Activated T-cell treated with anti-CD3 and anti-CD28 coated beads for 24 hours (primary cell): ENCODE measurements at regions not wholly inside any gene's neighbourhood (a gene's known extent, or its start where the extent isn't known, plus 50 kb on each side); places are given as distances from the start of the nearest gene placed in this dataset.

Experiments used
- DNase-seq: peaks from one replicate; pipeline ENCODE4 v3.0.0-alpha.2; 2020; ENCODE audit warnings: low read depth

- DNase-seq, result no peak
Observed at GRCh38 chr22:48855593-48856307, 971.9 kb downstream of the BRD1 start.

GRCh38 chr22:48855013-48855412, 972.7 kb downstream of the BRD1 start:
- no peak for DNase-seq

DNA sequence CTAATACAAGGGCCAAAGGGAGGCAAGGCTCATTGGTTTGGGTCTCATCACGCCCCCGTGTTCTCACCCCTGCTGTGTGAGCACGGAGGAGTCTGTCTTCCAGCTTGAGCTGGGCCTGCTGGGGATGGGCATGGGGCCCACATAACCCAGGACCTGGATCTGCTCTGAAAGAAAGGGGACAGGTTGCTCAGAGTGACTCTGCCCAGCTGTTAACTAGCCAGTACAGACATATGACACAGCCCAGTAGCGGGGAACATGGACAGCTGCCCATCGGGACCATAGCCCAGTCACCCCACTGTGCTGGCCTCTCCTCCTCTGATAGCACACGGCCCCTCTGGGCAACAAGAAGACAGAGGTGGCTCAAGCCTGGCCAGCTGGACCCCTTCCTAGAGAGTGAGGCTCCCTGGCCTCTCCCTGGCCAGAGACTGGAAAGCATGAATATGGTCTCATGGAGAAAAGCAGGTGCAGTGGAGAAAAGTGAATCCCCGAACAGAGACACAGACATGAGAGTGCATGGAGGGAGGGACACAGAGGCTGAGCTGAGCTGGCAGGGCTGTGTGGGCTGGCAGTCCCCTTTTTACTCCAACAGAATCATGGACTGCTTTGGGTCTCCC, 973.9 kb downstream of the BRD1 start:
- DNase-seq, result no peak

GRCh38 chr22:48851933-48852549, 975.6 kb downstream of the BRD1 start:
- DNase-seq, result no peak

GRCh38 chr22:48850658-48851287, 976.9 kb downstream of the BRD1 start:
- DNase-seq, result no peak

GRCh38 chr22:48849963-48850657, 977.6 kb downstream of the BRD1 start:
- DNase-seq, result no peak

- DNase-seq, result no peak
Observed at GRCh38 chr22:48849219-48849912, 978.3 kb downstream of the BRD1 start.

DNA sequence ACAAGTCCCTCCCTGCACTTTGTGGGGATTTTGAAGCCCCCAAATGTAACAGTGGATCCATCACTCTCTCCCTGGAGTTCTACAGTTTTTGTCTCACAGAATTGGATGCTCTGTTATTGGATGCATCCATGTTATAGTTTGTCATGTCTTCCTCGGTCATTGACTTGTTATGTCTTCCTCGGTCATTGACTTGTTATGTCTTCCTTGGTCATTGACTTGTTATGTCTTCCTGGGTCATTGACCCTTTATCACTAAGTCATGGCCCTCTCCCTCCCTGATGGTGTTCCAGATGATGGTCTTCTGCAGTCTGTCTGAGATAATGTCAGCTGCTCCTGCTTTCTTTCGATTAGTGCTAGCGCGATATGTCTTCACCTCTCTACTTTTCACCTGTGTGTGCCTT, 981.5 kb downstream of the BRD1 start:
- no peak for DNase-seq

GRCh38 chr22:48845356-48845936, 982.2 kb downstream of the BRD1 start:
- no peak for DNase-seq

GRCh38 chr22:48844056-48844675, 983.5 kb downstream of the BRD1 start:
- DNase-seq, result no peak

DNA sequence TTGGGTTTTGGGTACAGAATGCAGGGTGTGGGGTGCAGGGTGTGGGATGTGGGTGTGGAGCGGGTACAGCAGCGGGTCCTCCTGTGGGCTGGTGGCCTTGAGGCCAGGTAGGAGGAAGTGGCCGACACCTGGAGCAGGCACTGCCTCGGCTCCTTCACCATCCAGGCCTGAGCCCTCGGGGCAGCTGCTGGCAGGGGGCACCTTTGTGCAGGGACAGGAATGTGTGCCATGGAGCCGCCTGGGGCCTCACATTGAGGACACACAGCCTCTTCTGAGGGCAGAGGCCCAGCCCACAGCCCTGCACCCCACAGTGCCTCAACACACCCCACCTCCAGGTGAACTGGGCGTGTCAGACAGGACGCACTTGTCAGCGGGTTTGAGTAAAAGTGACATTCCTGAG, 984.0 kb downstream of the BRD1 start:
- DNase-seq, result no peak

DNA sequence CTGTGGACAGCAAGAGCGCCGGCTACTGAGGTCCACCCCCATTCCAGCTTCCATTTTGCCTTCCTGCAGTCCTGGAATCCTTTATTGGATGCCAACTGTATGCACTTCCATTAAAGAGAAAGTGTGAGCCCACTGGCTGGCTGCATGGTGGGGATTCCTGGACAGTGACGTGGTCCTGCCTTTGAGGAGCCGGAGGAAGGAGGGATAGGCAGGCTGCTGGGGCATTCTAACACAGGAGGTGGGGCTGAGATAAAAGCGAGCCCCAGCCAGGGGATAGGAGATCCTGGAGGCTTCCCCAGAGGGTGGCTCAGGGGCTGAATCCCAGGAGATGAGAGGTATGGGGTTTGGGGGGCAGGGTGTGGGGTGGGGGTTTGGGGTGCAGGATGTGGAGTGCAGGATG, 984.7 kb downstream of the BRD1 start:
- DNase-seq, result no peak

DNA sequence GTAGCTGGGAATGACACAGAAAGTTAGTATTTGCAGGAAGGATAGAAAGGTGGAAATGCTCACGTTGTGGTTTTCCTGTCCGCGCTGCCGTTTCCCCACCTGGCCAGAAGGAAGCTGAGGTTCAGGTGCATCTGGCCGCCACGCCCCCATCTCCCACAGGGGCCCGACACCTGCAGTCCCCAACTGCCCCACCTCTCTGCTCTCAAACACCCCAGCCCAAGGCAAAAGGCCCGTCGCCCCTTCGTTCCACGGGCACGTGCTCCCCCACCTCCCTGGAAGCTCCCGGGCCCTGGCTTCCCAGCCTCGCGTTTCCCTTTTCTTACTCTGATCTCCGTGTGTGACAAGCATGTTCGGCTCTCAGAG, 985.1 kb downstream of the BRD1 start:
- no peak for DNase-seq

- DNase-seq, result no peak
Observed at GRCh38 chr22:48841881-48842582, 985.6 kb downstream of the BRD1 start.

DNA sequence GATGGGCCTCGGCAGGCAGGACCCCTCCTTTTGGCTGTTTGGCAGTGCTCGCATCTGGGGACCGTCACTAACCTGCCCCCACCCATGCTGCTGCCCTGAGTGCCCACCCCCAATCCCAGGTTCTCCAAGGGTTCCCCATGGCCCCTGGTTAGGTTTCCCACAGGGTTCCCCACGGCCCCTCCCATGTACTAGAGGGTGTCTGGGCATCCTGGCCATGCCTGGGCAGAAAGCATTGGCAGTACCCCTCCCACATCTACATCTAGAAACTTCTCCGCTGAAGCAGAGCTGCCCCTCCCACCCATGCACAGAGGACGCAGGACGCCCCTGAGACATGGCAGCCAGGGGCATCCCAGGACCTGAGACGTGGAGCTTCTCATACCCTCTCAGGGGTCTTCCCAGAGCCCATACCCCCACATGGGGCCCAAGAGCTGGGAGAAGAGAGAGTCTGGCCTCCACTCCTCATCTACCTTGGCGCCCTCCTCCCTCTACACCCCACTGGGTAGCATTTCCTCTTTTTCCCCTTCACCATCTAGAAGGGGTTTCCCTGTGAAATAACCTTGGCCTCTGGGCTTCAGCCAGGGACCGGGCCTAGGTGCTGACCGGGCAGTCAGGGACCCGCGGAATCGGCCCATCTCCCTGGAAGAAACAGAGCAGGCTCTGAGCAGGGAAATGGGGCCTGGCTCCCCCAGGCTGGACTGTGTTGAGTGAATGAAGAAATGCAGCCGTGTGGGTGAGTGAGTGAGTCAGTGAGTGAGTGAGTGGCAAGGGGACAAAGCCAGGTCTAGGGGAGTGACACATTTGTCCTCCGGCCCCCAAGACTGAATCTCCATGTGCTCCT, 987.3 kb downstream of the BRD1 start:
- DNase-seq, result no peak

GRCh38 chr22:48838846-48839730, 988.6 kb downstream of the BRD1 start:
- DNase-seq, result no peak

DNA sequence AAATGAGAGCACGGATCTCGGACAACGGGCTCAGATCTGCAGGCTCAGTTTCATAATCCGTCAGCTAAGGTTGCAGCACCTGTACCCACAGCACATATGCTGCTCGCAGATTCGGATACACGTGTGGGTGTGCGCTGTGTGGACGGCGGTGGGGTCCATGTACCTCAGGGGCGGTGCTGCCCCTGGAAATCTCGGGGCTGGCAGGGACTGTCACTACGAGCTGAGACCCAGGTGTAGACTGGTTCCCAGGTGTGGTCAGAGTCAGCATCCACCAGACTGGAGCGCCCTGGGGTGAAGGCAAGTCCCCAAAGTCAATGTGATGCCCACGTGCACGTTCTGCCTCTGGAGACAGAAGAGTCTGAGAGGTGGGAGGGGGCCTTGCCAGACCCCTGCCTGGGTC, 989.3 kb downstream of the BRD1 start:
- DNase-seq, result no peak

DNA sequence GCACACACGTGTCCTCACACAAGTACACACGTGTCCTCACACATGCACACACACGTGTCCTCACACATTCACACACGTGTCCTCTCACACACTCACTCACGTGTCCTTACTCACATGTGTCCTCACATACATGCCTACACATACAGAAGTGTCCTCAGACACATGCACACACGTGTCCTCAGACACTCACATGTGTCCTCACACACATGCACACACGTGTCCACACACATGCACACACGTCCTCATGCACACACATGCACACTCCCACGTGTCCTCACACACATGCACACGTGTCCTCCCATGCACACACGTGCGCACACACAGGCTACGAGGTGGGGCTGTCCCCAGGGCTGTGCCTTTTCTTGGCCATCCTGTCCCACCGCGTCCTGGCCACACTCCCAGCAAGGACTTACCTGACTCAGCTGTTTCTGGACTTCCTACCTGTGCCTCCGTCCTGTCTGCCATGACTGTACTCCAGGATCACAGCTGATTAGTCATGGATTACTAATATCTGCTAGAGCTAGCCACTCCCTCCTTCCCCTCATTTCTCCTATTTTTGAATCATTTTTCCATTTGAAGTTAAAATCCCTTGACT, 990.2 kb downstream of the BRD1 start:
- DNase-seq, result no peak
